ENCODE measurements at regions not wholly inside any gene's neighbourhood (a gene's known extent, or its start where the extent isn't known, plus 50 kb on each side); places are given as distances from the start of the nearest gene placed in this dataset.

DNA sequence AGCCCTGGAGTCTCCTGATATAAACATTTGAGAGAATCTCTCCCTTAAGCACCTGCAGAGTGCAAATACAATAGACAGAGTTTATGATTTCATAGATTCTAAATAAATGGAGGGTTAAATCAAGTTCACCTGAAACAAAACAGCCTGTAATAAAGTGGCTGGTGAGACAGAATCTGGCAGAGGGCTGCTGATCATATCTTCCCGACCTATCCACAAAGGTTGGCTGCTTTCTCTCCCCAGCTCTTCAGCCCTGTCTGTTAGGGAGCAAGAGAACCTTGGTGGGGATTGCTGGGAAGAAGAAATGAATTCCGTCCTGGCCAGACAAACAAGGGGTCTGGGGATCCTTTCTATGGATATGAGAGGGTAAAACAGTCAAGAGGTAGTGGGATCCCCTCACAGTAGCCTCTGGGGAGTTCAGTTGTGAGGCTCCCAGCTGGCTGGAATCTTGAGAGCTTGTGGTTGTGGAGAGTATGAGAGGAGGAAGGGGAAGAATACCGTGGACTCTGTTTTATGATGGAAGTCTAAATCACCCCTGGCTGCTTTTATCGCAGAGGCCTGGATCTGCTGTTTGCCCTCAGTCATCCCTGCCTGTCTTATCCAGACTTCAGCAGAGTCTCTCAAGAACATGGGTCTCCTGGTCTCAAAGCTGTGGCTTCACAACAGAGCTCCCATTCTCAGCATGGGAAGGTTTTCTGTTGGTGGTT lies 451.3 kb downstream of the NTRK3 start:
- no peak for DNase-seq (ENCODE audit: low spot score)

DNA sequence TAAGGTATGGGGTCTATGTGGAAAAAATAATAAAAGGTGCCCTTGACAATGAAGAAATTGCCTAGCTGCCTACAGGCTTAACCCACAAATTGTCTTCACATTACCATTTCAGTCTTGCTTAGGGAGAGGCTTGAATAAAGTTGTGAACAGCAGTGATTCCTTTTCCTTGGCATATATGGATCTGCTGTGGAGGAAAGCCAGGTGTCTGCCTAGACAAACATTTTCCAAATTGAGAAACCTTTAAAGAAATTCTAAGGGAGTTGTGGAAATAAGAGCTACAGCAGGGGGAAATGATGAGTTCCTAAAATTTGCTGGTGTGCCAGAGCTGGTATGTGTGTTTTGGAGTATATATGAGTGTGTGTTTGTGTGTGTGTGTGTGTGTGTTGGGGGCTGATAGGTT lies 452.1 kb downstream of the NTRK3 start:
- DNase-seq (ENCODE audit: low spot score), result no peak

DNA sequence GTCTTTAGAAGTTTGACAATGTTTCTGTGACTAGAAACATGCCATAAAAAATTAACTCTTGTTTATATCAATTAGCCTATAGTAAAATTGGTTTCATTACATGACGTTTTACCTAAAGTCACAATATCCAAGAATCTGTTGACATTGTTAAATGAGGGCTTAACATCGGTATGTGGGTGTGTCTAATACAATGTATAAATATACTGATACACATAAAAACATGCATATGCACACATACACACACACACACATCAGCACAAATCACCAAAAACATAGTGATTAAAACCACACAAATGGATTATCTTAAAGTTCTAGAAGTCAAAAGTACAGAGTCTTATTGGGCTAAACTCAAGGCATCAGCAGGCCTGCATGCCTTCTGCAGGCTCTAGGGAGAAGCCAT lies 456.7 kb downstream of the NTRK3 start:
- DNase-seq (ENCODE audit: low spot score), result no peak

DNA sequence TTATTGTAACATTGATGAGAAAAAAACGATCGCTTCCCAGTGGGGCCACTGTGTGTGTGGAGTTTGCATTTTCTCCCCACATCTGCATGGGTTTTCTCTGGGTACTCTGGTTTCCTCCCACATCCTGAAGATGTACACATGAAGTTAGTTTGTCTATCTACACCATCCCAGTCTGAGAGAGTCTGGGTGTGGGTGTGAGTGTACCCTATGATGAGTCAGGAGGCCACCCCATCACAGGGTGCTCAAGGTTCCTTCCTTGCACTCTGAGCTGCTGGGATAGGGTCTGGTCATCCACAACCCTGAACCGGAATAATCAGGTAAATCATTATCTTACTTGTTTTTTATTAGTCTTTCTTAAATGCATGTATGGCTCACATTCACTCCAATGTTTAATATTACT lies 457.1 kb downstream of the NTRK3 start:
- no peak for DNase-seq (ENCODE audit: low spot score)

GRCh38 chr15:87793725-87794124 lies 462.8 kb downstream of the NTRK3 start:
- no peak for DNase-seq (ENCODE audit: low spot score)

DNA sequence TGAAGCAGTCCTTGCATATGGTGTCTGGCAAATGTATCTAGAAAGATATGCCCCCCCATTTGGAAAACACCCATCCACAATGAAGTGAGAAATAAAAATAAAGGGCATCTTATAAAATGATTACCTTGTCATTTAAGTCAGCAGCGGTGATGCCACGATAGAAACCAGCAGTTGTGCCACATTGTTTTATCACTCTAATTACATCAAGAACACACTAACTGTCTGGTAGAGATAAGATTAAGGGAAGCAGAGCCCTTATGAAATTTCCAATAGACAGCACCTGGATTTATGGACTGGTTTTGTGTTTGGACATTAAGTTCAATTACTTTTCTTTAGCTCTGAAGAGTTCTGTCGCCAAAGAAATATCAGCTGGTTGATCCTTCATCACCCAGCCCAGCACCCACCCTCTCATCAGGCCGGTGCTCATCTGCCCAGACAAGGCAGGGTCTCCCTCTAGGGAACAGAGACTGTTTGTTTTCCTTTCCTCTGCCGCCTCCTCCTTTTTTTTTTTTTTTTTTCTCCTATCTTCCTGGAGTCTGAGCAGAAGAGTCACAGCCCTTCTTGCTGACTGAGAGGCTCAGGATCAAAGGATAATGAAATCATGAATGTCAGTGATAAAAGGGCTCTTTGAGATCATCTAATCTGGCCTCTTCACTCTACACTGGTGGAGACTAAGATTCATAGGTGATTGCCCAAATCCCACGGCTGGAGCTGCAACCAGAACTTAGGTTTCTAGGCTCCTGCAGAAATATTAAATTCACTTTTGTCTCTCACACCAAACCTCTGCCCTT lies 464.1 kb downstream of the NTRK3 start:
- DNase-seq (ENCODE audit: low spot score), result no peak

- DNase-seq (ENCODE audit: low spot score), result no peak
Observed at GRCh38 chr15:87781959-87782625, 474.4 kb downstream of the NTRK3 start.

GRCh38 chr15:87779746-87780145 lies 476.8 kb downstream of the NTRK3 start:
- no peak for DNase-seq (ENCODE audit: low spot score)

GRCh38 chr15:87778358-87778757 lies 478.2 kb downstream of the NTRK3 start:
- no peak for DNase-seq (ENCODE audit: low spot score)

DNA sequence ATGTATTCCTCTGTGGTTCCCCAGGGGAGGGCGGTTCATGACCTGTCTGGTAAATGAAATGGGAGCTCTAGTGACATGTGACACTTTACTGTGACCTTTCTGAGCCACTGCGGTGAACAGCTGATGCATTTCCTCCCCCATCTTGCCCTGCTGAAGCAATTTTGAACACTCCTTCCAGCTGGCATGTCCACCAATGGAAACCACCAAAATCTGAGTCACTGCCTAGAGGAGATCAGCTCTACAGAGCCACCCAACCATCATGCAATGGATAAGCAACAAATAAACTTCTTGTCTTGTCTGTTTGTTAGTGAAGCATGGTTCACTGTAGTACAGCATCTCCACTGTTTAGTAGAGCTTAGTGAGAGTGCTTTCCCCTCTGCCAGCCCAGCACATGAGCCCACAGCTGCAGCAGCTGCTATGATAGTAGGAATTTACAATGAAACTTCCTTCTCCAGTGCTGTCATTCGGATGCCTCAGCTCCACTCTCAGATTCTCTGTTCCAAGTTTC lies 479.4 kb downstream of the NTRK3 start:
- DNase-seq (ENCODE audit: low spot score), result peak; percentile 41

- no peak for DNase-seq (ENCODE audit: low spot score)
Observed at GRCh38 chr15:87767516-87767915, 489.0 kb downstream of the NTRK3 start.

DNA sequence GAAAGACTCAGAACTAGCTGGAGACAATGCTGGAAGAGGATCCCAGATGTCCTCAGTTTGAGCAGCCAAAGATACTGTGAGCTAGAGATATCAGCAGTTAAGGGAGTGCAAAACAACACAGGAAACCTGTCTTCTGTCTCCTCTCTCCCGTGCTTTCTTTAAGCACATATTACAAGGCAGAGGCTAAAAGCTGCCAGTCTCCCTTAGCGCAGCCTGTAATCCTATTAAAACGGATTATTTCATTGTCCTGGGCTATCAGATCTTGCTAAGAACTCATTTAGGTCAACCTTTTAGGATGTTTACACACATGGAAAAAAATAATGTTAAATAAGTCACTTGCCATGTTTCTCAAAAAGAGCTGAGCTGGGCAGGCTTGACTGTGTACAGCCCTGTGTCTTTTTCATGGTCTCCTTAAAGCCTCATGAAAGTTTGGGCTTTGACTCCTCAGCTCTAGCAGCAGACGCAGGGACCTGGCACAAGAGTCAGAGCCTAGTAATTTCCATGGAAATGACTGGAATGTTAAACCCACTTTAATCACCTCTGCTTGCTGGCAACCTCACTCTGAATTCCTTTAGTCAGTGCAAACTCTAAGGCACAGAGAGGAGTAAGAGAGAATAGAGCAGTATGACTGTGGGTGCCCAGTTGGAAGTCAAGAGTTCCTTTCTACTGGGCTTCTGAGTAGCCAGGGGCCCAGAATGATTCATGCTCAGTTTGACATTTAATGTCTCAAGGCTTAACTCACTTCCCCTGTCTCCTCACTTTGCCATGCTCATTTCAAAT lies 491.9 kb downstream of the NTRK3 start:
- DNase-seq (ENCODE audit: low spot score), result no peak

DNA sequence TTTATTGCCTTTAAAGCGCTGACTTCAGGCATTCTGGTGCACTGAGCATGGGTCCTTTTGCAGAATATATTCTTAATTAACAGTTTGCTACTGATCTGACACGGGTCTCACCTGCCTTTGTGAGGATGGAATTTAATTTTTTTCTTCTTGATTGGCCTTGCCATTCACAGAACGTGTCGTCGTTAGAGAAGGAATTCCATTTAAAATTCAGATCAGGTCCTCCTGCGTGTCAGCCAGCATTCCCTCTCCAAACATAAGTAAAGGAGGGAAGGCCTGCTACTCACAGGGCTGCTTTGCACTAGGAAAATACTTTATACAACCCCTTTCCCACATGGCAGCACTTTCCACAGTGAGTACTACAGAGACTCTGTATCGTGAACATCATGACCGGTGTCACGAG lies 492.7 kb downstream of the NTRK3 start:
- DNase-seq (ENCODE audit: low spot score), result no peak

DNA sequence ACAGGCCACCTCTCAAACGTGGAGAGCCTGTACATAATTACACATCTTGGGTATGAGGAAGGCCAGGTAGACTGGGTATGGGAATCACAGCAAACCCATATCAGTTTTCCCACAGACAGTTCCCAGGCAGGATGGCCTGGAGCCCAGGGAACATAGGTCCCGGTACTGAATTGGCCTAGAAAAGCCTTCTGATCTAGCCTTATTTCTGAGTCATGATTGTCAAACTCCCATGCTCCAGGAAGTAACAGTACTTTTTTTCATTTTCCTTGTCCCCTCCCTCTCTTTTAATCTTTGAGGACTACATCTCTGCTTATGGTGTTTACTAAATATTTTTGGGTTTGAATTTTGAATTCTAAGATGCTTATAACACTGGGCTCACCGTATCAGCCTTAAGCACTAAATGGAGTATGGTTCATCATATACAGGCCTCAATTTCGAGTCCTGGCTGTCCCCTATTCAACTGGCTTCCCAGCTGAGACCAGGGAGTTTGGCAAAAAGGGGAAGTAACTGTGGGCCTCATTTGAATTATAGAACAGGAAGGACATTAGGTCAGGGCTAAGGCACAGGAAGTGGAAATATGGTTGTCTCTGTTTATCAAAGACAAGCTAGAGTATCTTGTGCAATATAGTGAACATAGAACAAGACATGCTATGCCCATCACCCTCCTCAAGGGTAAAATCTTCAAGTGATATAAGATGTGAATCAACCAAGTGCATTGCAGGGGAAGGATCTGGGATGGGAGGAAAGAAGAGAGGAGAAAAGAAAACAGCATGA lies 494.6 kb downstream of the NTRK3 start:
- DNase-seq (ENCODE audit: low spot score), result no peak

DNA sequence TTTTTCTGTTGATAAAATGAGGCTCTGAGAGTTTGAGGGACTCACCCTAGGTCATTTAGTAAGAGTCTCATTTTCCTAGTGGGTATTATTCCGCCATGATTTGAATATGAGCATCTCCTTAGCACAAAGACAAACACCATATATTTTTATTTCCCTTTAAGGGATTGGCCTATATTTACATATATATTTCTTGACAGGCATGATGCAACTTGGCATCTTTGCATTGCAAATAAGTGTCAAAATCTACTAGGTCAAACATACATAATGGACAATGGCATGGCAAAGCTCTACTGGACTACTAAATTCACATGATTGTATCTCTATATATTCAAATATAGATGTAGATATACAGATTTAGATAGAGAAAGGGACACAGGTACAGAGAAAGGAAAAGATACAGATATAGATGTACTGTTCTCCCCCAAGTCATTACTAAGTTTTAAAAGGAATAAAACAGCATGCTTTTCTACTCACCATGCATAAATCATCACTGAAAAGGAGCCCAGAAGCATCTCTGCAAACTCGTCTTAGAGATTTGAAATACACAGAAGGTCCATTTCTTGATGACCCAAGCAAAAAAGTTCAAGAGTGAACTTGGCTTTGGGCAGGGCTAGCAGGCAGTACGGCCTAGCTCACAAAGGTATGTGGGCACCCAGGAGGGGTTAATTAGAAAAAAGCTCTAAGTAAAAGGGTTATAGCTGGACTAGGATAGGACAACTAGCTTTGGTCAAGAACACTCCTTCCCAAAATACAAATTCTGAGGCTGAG lies 495.8 kb downstream of the NTRK3 start:
- no peak for DNase-seq (ENCODE audit: low spot score)

- DNase-seq (ENCODE audit: low spot score), result no peak
Observed at GRCh38 chr15:87758794-87759418, 497.6 kb downstream of the NTRK3 start.

DNA sequence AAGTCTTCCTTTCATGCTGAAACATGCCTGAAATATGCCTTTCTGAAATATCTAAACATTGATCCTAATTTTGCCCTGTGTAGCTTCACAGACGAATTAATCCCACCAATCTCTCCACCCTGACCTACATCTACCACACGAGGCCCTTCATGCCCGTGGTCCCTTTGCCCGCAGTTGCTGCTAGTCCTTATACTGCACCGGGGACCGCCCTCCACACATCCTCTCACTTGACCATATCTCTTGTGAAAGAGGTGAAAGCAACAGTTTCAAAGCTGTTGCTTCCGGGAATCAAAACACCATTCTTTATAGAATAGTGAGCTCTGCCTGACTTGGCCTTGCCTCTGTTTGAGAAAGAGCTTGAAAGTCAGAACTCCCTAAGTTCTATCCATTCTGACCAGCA lies 499.5 kb downstream of the NTRK3 start:
- no peak for DNase-seq (ENCODE audit: low spot score)

DNA sequence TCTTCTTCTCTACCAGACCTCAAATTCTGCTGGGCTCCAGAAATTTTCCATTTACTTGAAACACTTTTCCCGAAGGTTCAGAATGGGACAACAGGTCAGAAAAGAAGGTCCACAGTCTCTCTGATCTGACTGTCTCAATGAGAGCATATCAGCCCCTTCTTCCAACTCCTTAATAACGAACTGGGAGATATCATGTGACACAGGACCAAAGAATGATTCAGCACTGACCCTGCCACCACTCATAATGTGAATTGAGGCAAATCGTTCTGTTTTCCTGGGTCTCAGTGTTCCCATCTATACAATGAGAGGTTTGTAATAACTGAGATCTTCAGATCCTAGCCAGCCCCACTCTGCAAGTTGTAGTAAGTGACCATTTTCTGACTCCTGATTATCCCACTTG lies 500.5 kb downstream of the NTRK3 start:
- no peak for DNase-seq (ENCODE audit: low spot score)

DNA sequence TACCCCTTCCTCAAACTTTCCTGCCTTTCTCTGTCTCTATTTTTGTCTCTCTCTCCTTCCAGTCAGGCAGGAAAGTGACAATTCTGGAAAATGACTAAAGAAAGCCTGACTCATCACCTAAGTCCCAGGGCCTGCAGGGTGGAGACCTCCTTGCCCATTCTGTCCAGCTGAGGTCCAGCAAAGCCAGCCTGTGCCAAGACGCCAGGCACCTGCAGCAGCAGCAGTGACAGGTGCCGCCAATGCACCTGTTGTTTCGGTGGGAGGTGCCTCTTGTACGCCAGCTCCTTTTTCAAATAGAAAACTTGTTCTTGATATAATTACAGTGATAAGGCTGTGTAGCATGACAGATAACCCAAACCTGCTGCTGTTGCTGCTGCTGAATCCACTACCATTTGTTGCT lies 501.3 kb downstream of the NTRK3 start:
- peak; percentile 21 for DNase-seq (ENCODE audit: low spot score)

- DNase-seq (ENCODE audit: low spot score), result no peak
Observed at GRCh38 chr15:87753539-87753938, 503.0 kb downstream of the NTRK3 start.

Measured in hepatic stellate cell (primary cell).